Fibroblast of skin of back (primary cell): ENCODE measurements at regions not wholly inside any gene's neighbourhood (a gene's known extent, or its start where the extent isn't known, plus 50 kb on each side); places are given as distances from the start of the nearest gene placed in this dataset.

ENCODE experiments used
- DNase-seq: peaks from one replicate; pipeline ENCODE4 v3.0.0-alpha.2; 2013

DNA sequence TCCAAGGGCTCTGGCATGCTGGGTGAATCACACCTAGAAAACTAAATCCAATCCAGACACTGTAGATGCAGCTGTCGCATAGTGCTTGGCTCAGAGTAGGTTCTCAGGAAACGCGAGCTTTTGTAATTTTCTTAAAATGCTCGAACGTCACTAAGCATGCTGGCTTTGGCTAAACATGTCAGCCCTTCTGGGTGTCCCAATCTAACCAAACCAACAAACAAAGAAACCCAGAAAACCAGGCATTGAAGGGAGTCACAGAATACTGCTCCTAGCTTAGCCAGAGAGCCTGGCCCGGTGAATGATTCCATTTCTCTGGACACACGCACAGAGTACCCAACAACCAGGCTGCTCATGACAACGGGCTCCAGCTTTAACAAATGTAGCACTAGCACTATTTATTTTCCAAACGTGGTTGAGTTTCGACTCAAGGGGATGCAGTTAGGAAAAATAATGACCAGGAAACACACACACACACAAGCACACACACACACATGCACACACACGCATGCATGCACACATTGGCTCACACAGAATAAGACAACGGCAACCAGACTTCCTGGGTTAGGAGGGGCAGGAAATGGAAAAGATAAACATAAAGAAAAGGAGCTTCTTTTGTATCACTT, 492.6 kb downstream of the MIAT start:
- DNase-seq, result peak; percentile 58

DNA sequence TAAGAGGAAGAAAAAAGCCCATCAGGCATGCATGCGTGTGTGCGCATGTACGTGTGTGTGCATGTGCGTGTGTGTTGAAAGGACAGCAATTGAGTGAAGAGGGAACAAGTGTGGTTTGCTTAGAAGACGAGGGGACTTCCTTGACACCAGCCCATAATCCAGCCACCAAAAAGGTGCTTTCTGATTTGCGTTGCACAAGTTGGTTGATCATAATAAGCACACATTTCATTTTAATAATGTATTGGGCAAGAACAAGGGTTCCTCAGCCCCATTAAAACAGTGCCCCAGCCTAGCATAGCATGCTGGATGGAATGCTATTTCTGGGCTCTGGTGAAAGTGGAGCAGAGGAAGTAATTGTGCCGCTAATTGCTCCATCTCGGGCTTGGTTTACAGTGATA, 493.2 kb downstream of the MIAT start:
- DNase-seq, result no peak

DNA sequence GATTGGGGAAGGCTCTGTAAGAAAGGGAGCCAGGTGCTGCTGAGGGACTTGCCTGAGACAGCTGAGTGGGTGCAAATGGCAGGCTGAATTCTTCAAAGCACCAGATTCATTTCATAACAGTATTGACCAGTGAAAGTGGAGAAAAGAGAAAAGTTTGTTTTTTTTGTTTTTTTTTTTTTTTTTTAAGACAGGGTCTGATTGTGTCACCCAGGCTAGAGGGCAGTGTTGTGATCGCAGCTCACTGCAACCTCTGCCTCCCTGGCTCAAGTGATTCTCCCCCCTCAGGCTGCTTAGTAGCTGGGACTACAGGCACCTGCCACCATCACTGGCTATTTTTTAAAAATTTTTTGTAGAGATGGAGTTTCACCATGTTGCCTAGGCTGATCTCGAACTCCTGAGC, 494.0 kb downstream of the MIAT start:
- DNase-seq, result peak; percentile 48

DNA sequence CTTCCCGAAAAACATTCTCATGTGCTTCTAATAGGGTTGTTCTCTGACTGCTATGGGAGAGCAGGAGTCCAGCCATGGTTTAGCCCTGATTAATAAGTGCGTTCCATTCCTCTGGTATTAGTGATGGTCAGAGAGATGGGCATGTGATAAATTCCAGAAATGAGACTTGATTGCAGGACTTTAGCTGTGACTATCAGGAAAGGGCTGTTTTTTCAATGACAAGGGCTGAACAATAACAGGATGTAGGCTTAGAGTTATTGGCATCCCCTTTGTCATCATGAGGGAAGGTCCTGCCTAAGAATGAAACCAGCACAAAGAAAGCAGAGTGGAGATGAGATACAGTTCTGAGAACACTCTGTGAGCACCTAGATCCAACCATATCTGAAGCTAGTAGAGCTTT, 494.6 kb downstream of the MIAT start:
- peak; percentile 92 for DNase-seq

DNA sequence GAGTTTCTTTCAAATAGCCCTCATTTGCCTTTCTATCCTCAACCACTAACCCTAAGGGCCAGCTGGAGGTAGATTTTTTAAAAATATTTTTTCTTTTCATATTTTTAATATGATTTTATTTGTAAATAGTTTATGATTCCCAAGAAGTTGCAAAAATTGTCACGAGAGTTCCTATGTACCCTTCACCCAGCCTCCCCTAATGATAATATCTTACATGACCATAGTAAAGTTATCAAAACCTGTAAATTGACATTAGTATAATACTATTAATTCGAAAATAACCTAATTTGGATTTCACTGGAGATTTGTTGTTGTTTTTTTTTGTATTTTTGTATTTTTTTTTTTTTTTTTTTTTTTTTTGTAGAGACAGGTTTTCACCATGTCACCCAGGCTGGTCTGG, 495.5 kb downstream of the MIAT start:
- DNase-seq, result no peak

DNA sequence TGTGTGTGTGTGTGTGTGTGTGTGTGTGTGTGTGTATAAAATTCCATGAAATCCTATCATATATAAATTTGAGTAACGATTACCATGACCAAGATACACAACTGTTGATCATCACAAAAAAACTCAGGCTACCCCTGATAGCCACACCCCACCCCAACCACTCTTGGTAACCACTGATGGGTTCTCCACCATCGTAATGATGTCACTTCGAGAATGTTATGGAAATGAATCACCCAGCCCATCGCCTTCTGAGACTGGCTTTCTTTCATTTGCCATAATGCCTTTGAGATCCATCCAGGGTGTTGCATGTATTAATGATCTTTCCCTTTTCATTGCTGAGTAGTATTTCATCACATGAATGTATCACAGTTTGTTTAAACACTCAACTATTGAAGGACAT, 496.0 kb downstream of the MIAT start:
- peak; percentile 78 for DNase-seq

DNA sequence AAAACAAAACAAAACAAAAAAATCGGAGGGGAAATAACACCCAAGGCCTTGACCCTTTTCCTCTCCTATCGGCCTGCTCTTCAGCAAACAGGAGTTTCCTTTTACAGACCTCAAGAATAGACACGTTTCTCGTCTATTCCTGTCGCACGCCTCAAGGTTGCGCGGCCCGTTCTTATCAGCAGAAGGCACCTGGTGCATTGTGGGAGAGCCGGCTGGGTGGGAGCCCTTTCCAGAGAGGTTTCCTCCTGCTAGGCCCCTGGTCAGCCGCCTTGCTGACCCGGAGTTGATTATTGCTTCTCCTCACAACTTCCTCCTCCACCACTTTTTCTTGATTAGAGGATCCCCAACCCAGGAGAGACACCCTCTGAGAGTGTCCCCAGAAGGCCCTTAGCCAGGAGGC, 497.3 kb downstream of the MIAT start:
- DNase-seq, result no peak

DNA sequence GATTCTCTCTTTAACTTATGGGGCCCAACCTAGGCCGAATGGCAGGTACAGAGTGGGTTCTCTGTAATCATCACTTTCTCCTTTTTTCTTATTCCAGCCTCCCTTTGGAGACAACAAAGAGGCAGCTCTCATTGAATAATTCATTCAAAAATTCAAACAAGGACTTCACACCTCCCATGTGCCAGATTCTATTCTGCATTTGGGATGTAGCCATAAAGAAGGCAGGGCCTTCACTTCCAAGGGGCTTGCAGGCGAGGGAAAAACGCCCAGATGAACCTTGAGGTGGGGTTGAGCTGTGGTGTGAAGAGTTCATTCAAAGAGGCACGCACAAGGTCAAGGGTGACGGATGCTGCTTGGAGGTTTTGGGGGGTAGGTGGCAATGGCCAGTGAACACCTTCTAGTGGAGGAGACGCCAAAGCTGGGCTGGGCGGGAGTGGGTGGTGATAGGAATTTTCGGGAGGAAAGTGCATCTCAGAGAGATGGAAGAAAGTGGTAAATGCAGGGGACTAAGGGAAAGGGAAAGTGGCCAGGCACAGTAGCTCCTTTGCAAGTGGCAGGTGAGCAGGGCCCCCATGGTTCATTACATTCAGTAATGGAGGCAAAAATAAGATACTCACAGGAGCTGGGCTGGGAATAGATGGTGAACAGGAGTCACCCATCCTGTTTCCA, 499.6 kb downstream of the MIAT start:
- DNase-seq, result no peak

DNA sequence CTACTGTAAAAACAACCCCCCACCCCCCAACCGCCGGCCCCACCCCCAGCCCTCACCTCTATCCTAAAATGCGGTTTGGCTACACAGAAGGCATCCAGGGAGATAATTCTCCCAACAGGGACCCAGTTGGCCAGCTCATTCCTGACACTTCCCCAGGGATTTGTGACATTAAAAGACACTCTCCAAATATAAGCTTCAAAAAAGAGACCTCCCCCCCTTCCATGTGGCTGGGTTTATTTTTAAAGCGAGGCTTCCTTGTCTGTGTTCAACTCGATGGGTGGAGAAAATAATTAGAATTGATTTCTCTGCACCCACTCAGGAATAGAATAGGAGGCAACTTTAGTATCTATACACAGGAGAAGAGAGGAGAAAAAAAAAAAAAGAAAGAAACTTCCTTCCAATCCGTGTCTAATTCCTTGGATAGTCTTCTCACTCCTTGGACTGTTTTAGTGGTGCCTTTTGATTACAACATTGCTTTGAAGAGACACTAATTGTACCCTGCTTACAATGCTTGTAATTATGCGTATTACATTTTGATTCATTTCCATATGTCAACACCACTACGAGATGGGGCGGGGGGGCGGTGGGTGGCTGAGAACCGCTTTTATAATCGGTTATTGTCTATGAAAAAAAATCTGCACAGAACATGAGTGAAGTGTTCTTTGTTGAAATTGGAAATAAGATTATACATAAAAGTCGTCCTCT, 500.4 kb downstream of the MIAT start:
- peak; percentile 45 for DNase-seq

DNA sequence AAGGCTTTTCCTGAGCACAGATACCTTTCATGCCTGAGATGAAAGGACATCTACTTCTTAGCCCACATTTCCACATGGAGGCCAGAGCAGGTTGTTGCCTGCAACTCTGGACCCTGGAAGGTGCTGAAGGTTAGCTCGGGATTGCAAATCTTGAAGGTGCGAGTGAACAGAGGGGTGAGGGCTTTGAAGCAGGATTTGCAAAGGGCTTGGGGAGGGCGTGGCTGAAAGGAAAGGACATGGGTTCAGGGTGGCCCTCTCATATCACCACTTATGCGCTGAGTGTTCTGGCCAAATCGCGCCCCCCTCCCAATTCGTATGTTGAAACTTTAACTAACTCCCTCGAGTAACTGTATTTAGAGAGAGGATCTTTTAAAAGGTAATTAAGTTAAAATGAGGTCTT, 501.6 kb downstream of the MIAT start:
- DNase-seq, result no peak

DNA sequence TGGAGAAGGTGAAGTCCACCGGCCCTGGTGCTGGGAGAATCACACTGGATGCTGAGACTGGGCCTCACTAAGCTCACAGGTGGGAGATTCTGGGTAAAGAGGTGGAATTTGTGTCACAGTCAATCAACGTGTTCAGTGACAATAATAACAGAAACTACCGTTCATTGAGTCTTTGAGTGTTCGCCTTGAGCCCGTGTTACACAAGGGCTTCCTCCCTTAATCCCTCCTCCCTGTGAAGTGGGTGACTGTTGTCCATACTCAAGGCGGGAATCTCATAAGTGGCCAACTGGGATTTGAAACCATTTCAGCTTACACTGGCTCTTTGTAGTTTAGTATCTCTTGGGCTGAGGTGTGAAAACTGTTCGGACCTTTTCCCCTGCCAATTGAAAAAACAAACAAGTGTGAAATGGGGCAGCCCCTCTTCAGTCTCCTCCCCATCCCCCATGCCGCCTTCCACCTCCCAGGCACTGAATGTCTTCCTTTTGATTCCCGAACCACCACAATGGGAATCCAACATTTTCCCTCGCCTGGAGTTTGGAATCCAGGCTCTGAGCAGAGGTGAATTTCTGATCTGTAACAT, 502.4 kb downstream of the MIAT start:
- no peak for DNase-seq

DNA sequence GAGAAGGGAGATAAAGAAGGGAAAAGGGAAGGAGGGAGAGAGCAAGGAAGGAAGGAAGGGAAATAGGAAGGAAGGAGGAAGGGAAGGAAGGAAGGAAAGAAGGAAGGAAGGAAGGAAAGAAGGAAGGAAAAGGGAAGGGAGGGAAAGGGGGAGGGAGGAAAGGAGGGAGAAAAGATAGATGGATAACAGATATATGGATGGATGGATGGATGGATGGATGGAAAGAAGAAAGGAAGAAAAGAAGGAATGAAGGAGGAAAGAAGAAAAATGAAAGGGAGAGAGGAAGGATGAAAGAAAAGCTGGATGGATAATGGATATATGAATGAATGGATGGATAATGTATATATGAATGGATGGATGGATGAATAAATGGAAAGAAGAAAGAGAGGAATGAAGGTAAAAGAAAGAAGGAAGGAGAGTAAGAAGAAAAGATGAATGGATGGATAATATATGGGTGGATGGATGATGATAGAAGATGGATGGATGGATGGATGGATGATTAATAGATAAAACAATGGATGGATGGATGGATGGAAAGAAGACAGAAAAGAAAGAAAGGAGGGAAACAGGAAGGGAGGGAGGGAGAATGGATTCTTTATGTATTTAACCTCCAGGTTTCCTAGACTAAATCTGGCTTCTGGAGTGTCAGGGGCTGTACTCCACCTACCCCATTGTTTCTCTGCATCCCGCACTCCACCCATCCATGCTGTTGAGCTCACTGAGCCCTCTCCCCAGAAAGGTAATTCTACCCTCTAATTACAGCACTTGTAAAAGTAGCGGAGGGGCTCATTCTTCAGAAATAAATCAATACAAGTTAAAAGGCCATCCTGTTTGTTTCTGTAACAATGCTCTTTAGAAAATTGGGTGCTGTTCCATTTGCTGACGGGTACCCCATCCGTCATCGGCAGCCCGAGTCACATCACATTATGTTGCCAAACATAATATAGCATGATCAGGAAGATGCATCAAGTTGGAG, 506.1 kb downstream of the MIAT start:
- DNase-seq, result no peak

DNA sequence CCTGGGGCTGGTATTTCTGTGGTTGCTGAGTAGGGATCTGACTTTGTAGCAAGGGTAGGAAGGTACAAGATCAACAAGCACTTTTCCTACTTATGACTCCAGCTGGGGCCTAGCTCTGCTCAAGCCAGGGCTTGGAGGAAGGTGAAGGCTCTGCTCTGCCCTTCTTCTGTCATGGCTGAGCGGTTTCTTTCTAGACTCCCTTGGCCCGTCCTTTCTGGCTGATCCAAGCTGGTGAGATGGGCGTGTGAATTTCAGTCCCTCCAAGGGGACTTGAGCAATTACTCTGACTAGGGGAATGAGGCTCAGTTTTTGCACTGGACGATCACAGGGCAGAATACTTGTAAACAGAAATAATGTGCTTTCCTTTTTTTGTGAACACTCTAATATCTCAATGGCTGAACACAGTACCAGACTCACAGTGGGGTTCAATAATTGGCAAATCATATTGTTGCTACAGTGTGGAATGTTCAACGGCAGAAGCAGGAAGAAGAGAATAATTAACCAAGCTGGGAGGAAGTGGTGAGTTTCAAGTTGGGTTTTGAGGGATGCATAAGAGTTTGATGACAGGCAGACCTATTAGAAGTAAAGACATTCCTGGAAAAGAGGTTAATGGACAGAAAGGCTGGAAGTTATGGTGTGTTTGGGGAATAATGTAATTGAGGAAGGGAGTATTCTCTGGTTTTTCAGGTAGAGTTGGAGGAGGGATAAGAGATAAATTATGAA, 507.6 kb downstream of the MIAT start:
- no peak for DNase-seq

DNA sequence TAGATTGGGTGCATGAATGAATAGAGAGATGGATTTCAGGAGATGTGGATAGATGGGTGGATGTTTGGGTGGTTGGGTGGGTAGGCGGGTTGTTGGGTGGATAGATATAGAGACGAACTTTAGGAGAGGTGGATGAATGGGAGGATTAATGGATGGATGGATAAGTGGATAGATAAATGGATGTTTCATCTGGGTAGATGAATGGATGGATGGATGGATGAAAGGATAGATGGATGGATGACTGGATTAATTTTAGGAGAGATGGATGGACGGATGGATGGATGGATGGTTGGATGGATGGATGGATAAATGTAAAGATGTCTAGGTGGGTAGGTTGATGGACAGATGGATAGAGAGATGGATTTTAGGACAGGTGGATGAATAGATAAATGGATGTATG, 511.3 kb downstream of the MIAT start:
- DNase-seq, result no peak

DNA sequence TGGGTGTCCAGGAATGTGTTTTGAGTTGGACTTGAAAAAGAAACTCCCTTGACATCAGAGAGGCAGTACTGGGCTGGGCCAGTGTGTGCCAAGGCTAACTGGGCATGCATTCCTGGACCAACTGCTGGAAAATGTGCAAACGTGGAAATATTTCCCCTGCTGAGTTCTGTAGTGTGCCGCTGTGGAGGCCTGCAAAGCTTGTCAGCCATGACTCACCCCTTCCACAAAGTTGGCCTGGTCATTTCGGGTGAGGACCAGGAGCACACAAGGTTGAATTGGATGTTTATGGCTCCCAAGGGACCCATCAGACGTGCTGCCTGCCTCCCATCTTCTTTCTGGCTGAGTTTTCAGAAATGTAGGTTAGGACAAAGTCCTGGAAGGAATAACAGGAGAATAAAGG, 513.1 kb downstream of the MIAT start:
- peak; percentile 99 for DNase-seq

DNA sequence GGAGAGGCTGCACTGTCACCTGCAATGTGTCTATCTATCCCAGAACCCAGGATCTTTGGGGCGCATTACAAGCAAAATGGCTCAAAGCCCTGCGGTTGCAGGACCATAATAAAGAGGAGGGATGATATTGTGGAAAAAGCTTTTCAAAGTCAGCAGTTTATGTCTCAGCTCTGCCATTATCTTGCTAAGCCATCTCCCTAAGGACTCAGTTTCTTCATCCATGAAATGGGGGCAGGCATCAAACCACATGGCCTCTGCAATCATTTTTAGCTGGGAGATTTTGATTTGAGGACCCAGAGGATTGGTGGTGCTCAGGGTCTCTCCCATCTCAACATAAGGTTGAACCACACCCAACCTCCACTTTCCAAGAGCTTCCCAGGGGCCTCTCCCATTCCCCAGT, 513.8 kb downstream of the MIAT start:
- no peak for DNase-seq

DNA sequence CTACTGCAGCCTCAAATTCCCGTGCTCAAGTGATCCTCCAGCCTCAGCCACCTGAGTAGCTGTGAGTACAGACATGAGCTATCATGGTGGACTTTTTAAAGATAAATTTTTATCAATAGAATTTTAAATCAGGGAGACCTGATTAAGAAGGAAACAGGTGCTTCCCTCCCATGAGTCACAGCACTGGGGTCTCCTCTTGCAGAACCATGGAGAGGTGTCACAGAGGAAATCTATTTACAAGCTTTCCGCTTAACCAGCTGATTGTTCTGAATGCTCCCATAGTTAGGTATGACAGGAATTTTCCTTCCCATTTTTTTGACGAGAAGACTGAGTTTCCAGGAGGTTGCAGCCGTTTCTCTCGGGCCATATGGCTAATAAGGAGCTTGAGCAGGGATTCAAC, 516.1 kb downstream of the MIAT start:
- DNase-seq, result no peak

DNA sequence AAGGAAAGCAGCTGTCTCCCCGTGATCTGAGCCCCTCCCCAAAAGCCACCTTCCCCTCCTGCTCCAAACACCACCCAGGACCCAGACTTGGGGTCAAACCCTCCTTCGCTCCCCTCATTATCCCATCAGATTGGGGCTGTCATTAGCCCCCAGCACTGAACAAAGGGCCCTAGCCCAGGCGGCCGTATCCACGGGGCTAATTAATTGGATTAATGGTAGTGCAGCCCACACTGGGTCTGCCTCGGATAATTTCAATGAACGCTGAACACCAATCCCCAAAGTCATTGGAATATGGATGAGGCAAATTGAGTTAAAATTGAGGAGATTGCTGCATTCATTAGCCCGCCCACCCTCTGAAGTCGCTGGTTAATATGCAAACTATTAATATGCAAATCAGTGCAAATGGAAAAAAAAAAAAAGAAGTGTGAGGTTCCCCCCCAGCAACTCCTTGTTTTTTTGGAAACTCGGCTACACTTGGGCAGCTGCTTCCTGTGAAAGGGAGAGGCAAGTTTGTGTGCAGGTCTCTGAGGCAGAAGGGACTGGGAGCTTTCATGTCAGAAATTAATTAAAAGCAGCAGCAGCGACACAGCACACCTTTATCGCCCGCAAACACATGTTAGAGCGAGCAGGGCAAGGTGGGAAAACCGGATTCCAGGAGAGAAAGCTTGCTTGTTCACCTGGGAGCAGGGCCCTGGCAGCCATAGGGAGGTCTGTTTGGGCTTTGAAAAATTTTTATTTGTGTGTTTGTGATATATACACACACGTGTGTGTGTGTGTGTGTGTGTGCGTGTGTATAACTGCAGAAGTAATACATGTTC, 517.8 kb downstream of the MIAT start:
- no peak for DNase-seq

DNA sequence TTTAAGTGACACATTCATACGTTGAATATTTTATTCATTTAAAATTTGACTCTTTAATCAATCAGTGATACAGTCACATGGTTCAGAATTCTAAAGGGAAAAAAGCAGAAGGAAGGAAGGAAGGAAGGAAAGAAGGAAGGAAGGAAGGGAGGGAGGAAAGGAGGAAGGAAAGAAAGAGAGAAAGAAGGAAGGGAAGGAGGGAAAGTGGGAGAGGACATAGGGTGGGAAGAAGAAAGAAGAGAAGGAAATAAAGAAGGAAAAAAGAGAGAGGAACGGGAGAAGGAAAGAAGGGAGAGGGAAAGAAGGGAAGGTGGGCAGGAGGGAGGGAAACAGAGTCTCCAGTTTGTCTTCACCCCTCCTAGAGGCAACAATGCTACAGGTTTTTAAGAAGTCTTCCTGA, 518.6 kb downstream of the MIAT start:
- no peak for DNase-seq

DNA sequence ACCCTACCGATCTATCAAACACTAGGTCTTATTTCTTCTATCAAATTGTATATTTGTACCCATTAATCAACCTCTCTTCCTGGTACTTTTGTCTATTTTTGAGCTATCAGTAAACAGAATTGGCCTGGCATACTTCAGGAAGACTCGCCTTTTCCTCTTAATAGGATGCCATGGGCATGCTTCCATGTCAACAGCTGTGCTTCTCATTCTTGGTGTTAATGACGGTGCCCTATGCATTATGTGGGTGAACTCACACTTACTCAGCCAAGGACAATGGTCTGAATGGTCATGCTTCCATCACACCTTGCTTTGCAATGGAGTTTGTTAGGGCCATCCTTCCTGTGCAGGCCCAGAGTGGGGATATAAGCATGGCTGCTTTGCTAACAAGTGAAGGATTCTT, 521.8 kb downstream of the MIAT start:
- DNase-seq, result no peak

DNA sequence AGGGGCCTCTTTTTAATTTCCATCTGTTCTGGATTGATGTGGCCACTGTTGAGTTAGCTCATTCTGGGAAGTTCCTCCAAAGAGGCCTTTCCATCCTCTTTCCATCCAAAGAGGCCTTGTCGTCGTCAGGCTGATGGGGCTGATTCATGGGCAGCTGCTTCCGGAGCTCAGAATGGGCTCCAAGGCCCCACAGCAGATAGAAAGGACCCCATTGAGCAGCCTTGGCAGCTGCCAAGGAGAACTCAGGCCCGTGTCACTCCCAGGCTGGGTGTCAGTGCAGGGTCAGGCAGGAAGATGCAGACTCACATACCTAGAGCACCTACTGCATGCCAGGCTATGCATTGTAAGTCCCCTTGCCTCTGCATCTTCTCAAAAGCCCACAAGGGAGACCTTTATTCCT, 524.1 kb downstream of the MIAT start:
- no peak for DNase-seq
